ENCODE measurements at regions not wholly inside any gene's neighbourhood (a gene's known extent, or its start where the extent isn't known, plus 50 kb on each side); places are given as distances from the start of the nearest gene placed in this dataset.

DNA sequence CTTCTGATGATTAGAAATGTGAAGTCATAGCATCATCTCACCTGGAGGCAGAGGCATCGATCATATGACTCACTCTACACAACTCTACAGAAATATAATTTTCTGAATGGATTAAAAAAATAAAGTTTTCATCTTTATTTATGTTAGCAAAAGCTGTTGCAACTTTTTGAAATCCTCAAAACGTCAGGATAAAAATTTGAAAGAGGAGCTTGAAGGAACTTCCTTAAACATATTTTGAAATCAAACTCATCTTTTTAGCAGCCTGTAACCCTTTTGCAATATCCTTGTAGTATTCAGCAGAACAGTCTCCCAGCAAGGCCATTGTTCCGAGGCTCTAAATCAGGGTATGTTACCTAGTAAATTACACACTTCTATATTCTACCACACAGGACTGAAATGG lies 985.4 kb downstream of the PLOD2 start:
- TF ChIP-seq EZH2 (IDR thresholded peaks at IDR 0.05; ENCODE audit: borderline replicate concordance, insufficient read depth, low read length, poor library complexity, severe bottlenecking) (no peak), POLR2AphosphoS5 (IDR thresholded peaks at IDR 0.05) (no peak), TAF1 (IDR thresholded peaks at IDR 0.05; ENCODE audit: low read depth) (no peak), MXI1 (conservative IDR thresholded peaks at IDR 0.05; ENCODE audit: poor library complexity, severe bottlenecking) (no peak), SMC3 (conservative IDR thresholded peaks at IDR 0.05; ENCODE audit: poor library complexity) (no peak)
- TF ChIP-seq, protein P1, sequence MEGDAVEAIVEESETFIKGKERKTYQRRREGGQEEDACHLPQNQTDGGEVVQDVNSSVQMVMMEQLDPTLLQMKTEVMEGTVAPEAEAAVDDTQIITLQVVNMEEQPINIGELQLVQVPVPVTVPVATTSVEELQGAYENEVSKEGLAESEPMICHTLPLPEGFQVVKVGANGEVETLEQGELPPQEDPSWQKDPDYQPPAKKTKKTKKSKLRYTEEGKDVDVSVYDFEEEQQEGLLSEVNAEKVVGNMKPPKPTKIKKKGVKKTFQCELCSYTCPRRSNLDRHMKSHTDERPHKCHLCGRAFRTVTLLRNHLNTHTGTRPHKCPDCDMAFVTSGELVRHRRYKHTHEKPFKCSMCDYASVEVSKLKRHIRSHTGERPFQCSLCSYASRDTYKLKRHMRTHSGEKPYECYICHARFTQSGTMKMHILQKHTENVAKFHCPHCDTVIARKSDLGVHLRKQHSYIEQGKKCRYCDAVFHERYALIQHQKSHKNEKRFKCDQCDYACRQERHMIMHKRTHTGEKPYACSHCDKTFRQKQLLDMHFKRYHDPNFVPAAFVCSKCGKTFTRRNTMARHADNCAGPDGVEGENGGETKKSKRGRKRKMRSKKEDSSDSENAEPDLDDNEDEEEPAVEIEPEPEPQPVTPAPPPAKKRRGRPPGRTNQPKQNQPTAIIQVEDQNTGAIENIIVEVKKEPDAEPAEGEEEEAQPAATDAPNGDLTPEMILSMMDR (IDR thresholded peaks at IDR 0.05; ENCODE audit: poor library complexity, severe bottlenecking), result no peak
- TF ChIP-seq, protein P2, sequence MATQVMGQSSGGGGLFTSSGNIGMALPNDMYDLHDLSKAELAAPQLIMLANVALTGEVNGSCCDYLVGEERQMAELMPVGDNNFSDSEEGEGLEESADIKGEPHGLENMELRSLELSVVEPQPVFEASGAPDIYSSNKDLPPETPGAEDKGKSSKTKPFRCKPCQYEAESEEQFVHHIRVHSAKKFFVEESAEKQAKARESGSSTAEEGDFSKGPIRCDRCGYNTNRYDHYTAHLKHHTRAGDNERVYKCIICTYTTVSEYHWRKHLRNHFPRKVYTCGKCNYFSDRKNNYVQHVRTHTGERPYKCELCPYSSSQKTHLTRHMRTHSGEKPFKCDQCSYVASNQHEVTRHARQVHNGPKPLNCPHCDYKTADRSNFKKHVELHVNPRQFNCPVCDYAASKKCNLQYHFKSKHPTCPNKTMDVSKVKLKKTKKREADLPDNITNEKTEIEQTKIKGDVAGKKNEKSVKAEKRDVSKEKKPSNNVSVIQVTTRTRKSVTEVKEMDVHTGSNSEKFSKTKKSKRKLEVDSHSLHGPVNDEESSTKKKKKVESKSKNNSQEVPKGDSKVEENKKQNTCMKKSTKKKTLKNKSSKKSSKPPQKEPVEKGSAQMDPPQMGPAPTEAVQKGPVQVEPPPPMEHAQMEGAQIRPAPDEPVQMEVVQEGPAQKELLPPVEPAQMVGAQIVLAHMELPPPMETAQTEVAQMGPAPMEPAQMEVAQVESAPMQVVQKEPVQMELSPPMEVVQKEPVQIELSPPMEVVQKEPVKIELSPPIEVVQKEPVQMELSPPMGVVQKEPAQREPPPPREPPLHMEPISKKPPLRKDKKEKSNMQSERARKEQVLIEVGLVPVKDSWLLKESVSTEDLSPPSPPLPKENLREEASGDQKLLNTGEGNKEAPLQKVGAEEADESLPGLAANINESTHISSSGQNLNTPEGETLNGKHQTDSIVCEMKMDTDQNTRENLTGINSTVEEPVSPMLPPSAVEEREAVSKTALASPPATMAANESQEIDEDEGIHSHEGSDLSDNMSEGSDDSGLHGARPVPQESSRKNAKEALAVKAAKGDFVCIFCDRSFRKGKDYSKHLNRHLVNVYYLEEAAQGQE (IDR thresholded peaks at IDR 0.05; ENCODE audit: borderline replicate concordance), result no peak
